IPS DF 6.9 (cell line): ENCODE measurements at regions not wholly inside any gene's neighbourhood (a gene's known extent, or its start where the extent isn't known, plus 50 kb on each side); places are given as distances from the start of the nearest gene placed in this dataset.

ENCODE experiments used
- DNase-seq: peaks from one replicate; pipeline ENCODE4 v3.0.0-alpha.2; 2013; ENCODE audit warnings: low read depth, low spot score
- H3K27ac ChIP-seq: one replicate; pipeline ENCODE4 v1.5.1; 2013; ENCODE audit warnings: low read length, control low read depth
- H3K27me3 ChIP-seq: 2 replicates; pipeline ENCODE4 v1.6.1; 2013; ENCODE audit warnings: mild to moderate bottlenecking, low read length; ENCODE audit not compliant: control insufficient read depth, insufficient read depth
- H3K36me3 ChIP-seq: 2 replicates; pipeline ENCODE4 v1.6.1; 2013; ENCODE audit warnings: low read length; ENCODE audit not compliant: control insufficient read depth, insufficient read depth
- H3K4me1 ChIP-seq: 2 replicates; pipeline ENCODE4 v1.6.1; 2013; ENCODE audit warnings: low read length; ENCODE audit not compliant: control insufficient read depth, insufficient read depth
- H3K4me3 ChIP-seq: 2 replicates; pipeline ENCODE4 v1.5.1; 2013; ENCODE audit warnings: mild to moderate bottlenecking, low read length
- H3K9me3 ChIP-seq: 2 replicates; pipeline ENCODE4 v1.6.1; 2013; ENCODE audit warnings: low read length, inconsistent platforms; ENCODE audit not compliant: control insufficient read depth, insufficient read depth
- WGBS: extraction: QIAGEN DNeasy Blood & Tissue Kit; methylation state at CpG from one replicate; pipeline ENCODE4 v1.1.7; 2013; ENCODE audit warnings: mixed read lengths, missing lambda C conversion rate; ENCODE audit not compliant: insufficient read length, insufficient coverage; 5-methylcytosine and 5-hydroxymethylcytosine counted together

DNA sequence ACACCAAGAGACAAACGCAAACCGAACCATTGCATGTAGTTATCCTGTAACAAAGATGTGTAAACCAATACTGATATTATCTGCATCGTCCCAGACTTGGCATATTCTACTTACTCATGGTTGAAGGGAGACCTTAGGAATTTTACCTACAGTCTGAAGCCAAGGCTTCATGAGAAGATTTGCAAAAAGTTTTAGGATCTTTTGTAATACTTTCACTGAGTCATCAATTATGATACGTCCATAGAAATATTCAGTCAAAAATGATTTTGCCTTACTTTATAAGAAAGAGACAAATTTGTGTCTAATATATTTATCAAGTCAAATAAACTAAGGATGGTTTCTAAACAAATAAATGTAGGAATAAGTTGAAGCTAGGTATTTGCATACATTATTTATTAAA lies 1176.1 kb upstream of the ADGRL2 start:
- DNase-seq: no peak
- Histone ChIP-seq H3K4me3 (no peak overlapping the region), H3K36me3 (no peaks in the 10 kb centered on the region), H3K27me3 (no peaks in the 10 kb centered on the region), H3K27ac (no peak overlapping the region), H3K9me3 (no peaks in the 10 kb centered on the region), H3K4me1 (no peaks in the 10 kb centered on the region)
- no CpG with 5 or more reads among the region's 4 CpGs for WGBS

DNA sequence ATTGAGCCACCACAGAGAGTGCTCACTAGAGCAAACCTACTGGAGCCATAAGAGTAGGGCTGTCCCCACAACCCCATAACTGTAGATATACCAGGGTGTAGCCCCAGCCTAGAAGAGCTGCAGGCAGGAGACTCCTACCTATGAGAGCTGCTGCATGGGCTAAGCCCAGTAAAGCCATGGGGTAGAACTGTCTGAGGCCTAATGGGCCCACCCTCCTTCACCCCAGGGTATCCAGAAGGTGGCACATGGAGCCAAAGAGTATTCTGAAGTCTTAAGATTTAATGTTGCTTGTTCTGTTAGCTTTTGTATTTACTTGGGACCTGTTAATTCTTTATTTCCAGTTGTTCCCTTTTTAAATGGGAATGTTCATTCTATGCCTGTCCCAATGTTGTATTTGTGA lies 1193.7 kb upstream of the ADGRL2 start:
- H3K36me3 ChIP-seq: no peaks in the 10 kb centered on the region
- H3K9me3 ChIP-seq: no peaks in the 10 kb centered on the region
- H3K4me3 ChIP-seq: no peak overlapping the region
- DNase-seq: no peak
- H3K4me1 ChIP-seq: no peaks in the 10 kb centered on the region
- no peaks in the 10 kb centered on the region for H3K27me3 ChIP-seq
- no peak overlapping the region for H3K27ac ChIP-seq

DNA sequence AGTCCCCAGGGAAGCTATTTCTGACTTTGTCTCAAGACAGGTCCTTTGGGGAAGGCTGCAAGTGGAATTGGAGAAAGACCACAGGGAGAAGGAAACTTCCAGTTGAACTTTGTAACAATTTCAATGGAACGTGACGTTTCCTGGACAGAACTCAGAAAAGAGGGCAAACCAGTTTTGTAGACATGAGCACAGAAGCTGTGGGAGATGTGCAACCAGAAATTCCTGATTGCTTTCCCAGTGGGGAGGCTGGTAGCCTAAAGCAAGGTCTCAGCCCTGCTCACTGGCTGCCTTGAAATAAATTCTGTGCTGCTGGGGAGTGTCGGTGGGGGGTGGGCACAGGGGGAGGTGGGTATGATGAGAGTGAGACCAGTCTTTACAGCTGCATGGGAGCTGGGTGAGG lies 1206.7 kb upstream of the ADGRL2 start:
- Histone ChIP-seq H3K4me1 (no peaks in the 10 kb centered on the region), H3K36me3 (no peaks in the 10 kb centered on the region), H3K9me3 (no peaks in the 10 kb centered on the region), H3K27me3 (no peaks in the 10 kb centered on the region), H3K27ac (no peak overlapping the region), H3K4me3 (no peak overlapping the region)
- no peak for DNase-seq
- no CpG with 5 or more reads among the region's 3 CpGs for WGBS

- WGBS: no CpG with 5 or more reads among the region's 4 CpGs
- Histone ChIP-seq H3K4me3 (no peak overlapping the region), H3K36me3 (no peaks in the 10 kb centered on the region), H3K27ac (no peak overlapping the region), H3K4me1 (no peaks in the 10 kb centered on the region), H3K9me3 (no peaks in the 10 kb centered on the region), H3K27me3 (no peaks in the 10 kb centered on the region)
- DNase-seq: no peak
These were observed 1207.5 kb upstream of the ADGRL2 start for GRCh38 chr1:80593197-80593596.

- Histone ChIP-seq H3K27ac (no peak overlapping the region), H3K27me3 (no peaks in the 10 kb centered on the region), H3K4me3 (no peak overlapping the region), H3K9me3 (no peaks in the 10 kb centered on the region), H3K36me3 (no peaks in the 10 kb centered on the region), H3K4me1 (no peaks in the 10 kb centered on the region)
- WGBS: 100% methylated on average over 1 of the region's 4 CpGs
- DNase-seq: no peak
These were observed 1217.8 kb upstream of the ADGRL2 start for GRCh38 chr1:80582980-80583379.

DNA sequence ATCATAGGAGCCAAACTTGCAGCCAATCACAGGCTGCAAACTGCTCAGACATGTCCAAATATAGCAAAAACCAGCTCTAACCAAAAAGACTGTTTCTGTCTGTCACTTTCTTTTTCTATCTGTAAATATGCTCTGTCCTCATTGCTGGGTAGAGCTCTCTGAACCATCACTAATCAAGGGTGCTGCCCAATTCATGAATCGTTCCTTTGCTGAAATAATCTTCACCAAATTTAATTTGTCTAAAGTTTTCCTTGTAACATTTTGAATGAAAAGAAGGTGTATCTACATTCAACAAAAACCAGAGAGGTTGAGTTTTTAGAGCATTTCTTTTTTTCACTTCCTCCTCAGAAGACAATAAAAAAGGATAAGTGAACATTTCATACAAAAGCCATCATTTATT lies 1221.7 kb upstream of the ADGRL2 start:
- Histone ChIP-seq H3K27me3 (no peaks in the 10 kb centered on the region), H3K36me3 (no peaks in the 10 kb centered on the region), H3K9me3 (no peaks in the 10 kb centered on the region), H3K27ac (no peak overlapping the region), H3K4me1 (no peaks in the 10 kb centered on the region), H3K4me3 (no peak overlapping the region)
- no CpG with 5 or more reads among the region's 1 CpG for WGBS
- no peak for DNase-seq

- Histone ChIP-seq H3K27me3 (no peaks in the 10 kb centered on the region), H3K27ac (no peak overlapping the region), H3K36me3 (no peaks in the 10 kb centered on the region), H3K4me3 (no peak overlapping the region), H3K4me1 (no peaks in the 10 kb centered on the region), H3K9me3 (no peaks in the 10 kb centered on the region)
- WGBS: no CpG with 5 or more reads among the region's 2 CpGs
- no peak for DNase-seq
These were observed 1233.9 kb upstream of the ADGRL2 start for GRCh38 chr1:80566867-80567266.

DNA sequence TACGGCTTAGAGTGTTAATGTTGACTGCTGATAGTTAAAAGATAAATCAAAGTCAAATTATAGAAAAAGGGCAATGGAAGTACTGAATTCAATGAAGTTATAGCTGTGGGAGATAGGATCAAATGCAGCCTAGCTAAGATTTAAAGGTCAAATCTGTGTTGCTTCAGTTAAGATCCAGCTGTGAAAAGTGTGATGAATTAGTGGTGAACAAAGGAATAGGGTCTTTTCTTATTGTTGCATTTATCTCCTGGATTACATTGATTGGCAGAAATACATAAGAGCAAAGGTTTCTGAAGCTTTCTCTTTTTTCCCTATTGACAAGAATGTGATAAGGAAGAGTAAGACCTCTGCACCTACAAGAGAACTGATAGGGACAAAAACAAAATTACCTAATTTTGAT lies 1234.6 kb upstream of the ADGRL2 start:
- H3K36me3 ChIP-seq: no peaks in the 10 kb centered on the region
- DNase-seq: no peak
- no CpG with 5 or more reads among the region's 1 CpG for WGBS
- no peaks in the 10 kb centered on the region for H3K4me1 ChIP-seq
- no peaks in the 10 kb centered on the region for H3K9me3 ChIP-seq
- no peak overlapping the region for H3K27ac ChIP-seq
- H3K4me3 ChIP-seq: no peak overlapping the region
- no peaks in the 10 kb centered on the region for H3K27me3 ChIP-seq

- Histone ChIP-seq H3K4me3 (no peak overlapping the region), H3K27ac (no peak overlapping the region), H3K36me3 (no peaks in the 10 kb centered on the region), H3K27me3 (no peaks in the 10 kb centered on the region), H3K9me3 (no peaks in the 10 kb centered on the region), H3K4me1 (no peaks in the 10 kb centered on the region)
- no CpG with 5 or more reads among the region's 1 CpG for WGBS
- no peak for DNase-seq
These were observed 1235.3 kb upstream of the ADGRL2 start for GRCh38 chr1:80565406-80565805.

- no peaks in the 10 kb centered on the region for H3K4me1 ChIP-seq
- H3K27me3 ChIP-seq: no peaks in the 10 kb centered on the region
- no CpG with 5 or more reads among the region's 1 CpG for WGBS
- H3K9me3 ChIP-seq: no peaks in the 10 kb centered on the region
- H3K27ac ChIP-seq: no peak overlapping the region
- no peak for DNase-seq
- H3K36me3 ChIP-seq: no peaks in the 10 kb centered on the region
- no peak overlapping the region for H3K4me3 ChIP-seq
These were observed 1258.5 kb upstream of the ADGRL2 start for GRCh38 chr1:80542231-80542630.

- H3K4me1 ChIP-seq: no peaks in the 10 kb centered on the region
- no peaks in the 10 kb centered on the region for H3K27me3 ChIP-seq
- H3K27ac ChIP-seq: no peak overlapping the region
- no peaks in the 10 kb centered on the region for H3K9me3 ChIP-seq
- no peaks in the 10 kb centered on the region for H3K36me3 ChIP-seq
- no peak overlapping the region for H3K4me3 ChIP-seq
- DNase-seq: no peak
- no CpG with 5 or more reads among the region's 1 CpG for WGBS
These were observed 1260.1 kb upstream of the ADGRL2 start for GRCh38 chr1:80540596-80540995.
